MM.1S (cell line): ENCODE measurements at regions not wholly inside any gene's neighbourhood (a gene's known extent, or its start where the extent isn't known, plus 50 kb on each side); places are given as distances from the start of the nearest gene placed in this dataset.

Experiments used
- DNase-seq: peaks from one replicate; pipeline ENCODE4 v3.0.0-alpha.2; 2015
- H2AFZ ChIP-seq: fragments of 300-600 bp; sonication (generic); 2 replicates; pipeline ENCODE4 v1.6.0; 2016; ENCODE audit warnings: antibody characterized with exemption, low read length
- H3F3A ChIP-seq: fragments of 300-600 bp; sonication (generic); 2 replicates; pipeline ENCODE4 v1.6.1; 2016; ENCODE audit warnings: mild to moderate bottlenecking, antibody characterized with exemption, low read length, moderate library complexity, mixed read lengths; ENCODE audit not compliant: insufficient read depth
- H3K27ac ChIP-seq: fragments of 300-600 bp; sonication (generic); 2 replicates; pipeline ENCODE4 v1.5.1; 2016; ENCODE audit warnings: mild to moderate bottlenecking, low read length
- H3K27me3 ChIP-seq: fragments of 300-600 bp; sonication (generic); replicated peaks from 2 replicates; pipeline ENCODE4 v1.6.0; 2016; ENCODE audit warnings: low read length; ENCODE audit not compliant: insufficient read depth
- H3K36me3 ChIP-seq: fragments of 300-600 bp; sonication (generic); replicated peaks from 2 replicates; pipeline ENCODE4 v1.6.1; 2016; ENCODE audit warnings: mild to moderate bottlenecking, low read length, mixed read lengths; ENCODE audit not compliant: insufficient read depth
- H3K4me1 ChIP-seq: fragments of 300-600 bp; sonication (generic); 2 replicates; pipeline ENCODE4 v1.6.1; 2016; ENCODE audit warnings: low read length, mixed read lengths
- H3K4me2 ChIP-seq: fragments of 300-600 bp; sonication (generic); 2 replicates; pipeline ENCODE4 v1.6.0; 2016; ENCODE audit warnings: low read depth, low read length
- H3K4me3 ChIP-seq: fragments of 300-600 bp; sonication (generic); 2 replicates; pipeline ENCODE4 v1.5.1; 2016; ENCODE audit warnings: low read length, mixed read lengths
- H3K79me2 ChIP-seq: fragments of 300-600 bp; sonication (generic); 2 replicates; pipeline ENCODE4 v1.6.1; 2016; ENCODE audit warnings: mixed run types, low read length, mixed read lengths
- H3K9ac ChIP-seq: fragments of 300-600 bp; sonication (generic); 2 replicates; pipeline ENCODE4 v1.6.1; 2016; ENCODE audit warnings: low read length, mixed read lengths
- H3K9me2 ChIP-seq: fragments of 300-600 bp; sonication (generic); replicated peaks from 2 replicates; pipeline ENCODE4 v1.6.1; 2016; ENCODE audit warnings: mild to moderate bottlenecking, low read length, mixed read lengths; ENCODE audit not compliant: insufficient read depth
- H3K9me3 ChIP-seq: fragments of 300-600 bp; sonication (generic); replicated peaks from 2 replicates; pipeline ENCODE4 v1.6.1; 2016; ENCODE audit warnings: mild to moderate bottlenecking, low read length, mixed read lengths; ENCODE audit not compliant: insufficient read depth
- H4K20me1 ChIP-seq: fragments of 300-600 bp; sonication (generic); 2 replicates; pipeline ENCODE4 v1.6.1; 2016; ENCODE audit warnings: mild to moderate bottlenecking, low read length, moderate library complexity, mixed read lengths; ENCODE audit not compliant: insufficient read depth
- CTCF ChIP-seq: fragments of 300-600 bp; sonication (generic); IDR thresholded peaks from 2 replicates; pipeline ENCODE4 v1.5.1; 2016; ENCODE audit warnings: antibody characterized with exemption, low read length, mixed read lengths
- EZH2 ChIP-seq: fragments of 300-600 bp; sonication (generic); optimal IDR thresholded peaks from 2 replicates; pipeline ENCODE3; 2017; ENCODE audit warnings: low read depth, mild to moderate bottlenecking, antibody characterized with exemption, low read length, mixed read lengths
- EZH2phosphoT487 ChIP-seq: fragments of 300-600 bp; sonication (generic); IDR thresholded peaks from 2 replicates; pipeline ENCODE4 v1.6.1; 2018; ENCODE audit warnings: antibody characterized with exemption, low read length

- H3K27ac ChIP-seq, result no peak overlapping the region
- H3K4me2 ChIP-seq, result no peak overlapping the region
- H3K27me3 ChIP-seq, result no peaks in the 10 kb centered on the region
- 0 out of 2 replicates have a peak, but pooled peaks cover 4% of the 10 kb centered on the region for H3K4me1 ChIP-seq
- no peaks in the 10 kb centered on the region for H3F3A ChIP-seq
- H4K20me1 ChIP-seq, result no peaks in the 10 kb centered on the region
- H3K9me2 ChIP-seq, result no peaks in the 10 kb centered on the region
- DNase-seq, result no peak
- H3K9me3 ChIP-seq, result no peaks in the 10 kb centered on the region
- no peak overlapping the region for H3K4me3 ChIP-seq
- H3K36me3 ChIP-seq, result no peaks in the 10 kb centered on the region
- H2AFZ ChIP-seq, result no peak overlapping the region
- TF ChIP-seq CTCF, result no peak
- no peak for TF ChIP-seq EZH2
- TF ChIP-seq EZH2phosphoT487, result no peak
- no peaks in the 10 kb centered on the region for H3K79me2 ChIP-seq
- H3K9ac ChIP-seq, result no peak overlapping the region
Observed at GRCh38 chr9:110006657-110007056, 201.3 kb downstream of the C9orf152 start.

- H3K4me2 ChIP-seq, result no peak overlapping the region
Observed at GRCh38 chr9:110007477-110008270, 200.3 kb downstream of the C9orf152 start.

GRCh38 chr9:110008663-110009062 is 199.3 kb downstream of the C9orf152 start:
- Histone ChIP-seq H3K4me2 (no peak overlapping the region), H3K9me3 (no peaks in the 10 kb centered on the region), H3F3A (no peaks in the 10 kb centered on the region), H3K9me2 (no peaks in the 10 kb centered on the region), H3K9ac (no peak overlapping the region), H3K36me3 (no peaks in the 10 kb centered on the region), H4K20me1 (no peaks in the 10 kb centered on the region), H2AFZ (no peak overlapping the region), H3K79me2 (no peaks in the 10 kb centered on the region), H3K27ac (no peak overlapping the region), H3K4me3 (no peak overlapping the region), H3K4me1 (0 out of 2 replicates have a peak, but pooled peaks cover 4% of the 10 kb centered on the region), H3K27me3 (no peaks in the 10 kb centered on the region)
- TF ChIP-seq EZH2, result no peak
- TF ChIP-seq EZH2phosphoT487, result no peak
- no peak for TF ChIP-seq CTCF
- DNase-seq, result no peak

More at GRCh38 chr9:110007477-110008270, 200.3 kb downstream of the C9orf152 start:
- Histone ChIP-seq H3K9me3 (no peaks in the 10 kb centered on the region), H3K4me3 (no peak overlapping the region), H3K36me3 (no peaks in the 10 kb centered on the region), H3K9me2 (no peaks in the 10 kb centered on the region), H4K20me1 (no peaks in the 10 kb centered on the region), H3K79me2 (no peaks in the 10 kb centered on the region), H3K4me1 (0 out of 2 replicates have a peak, but pooled peaks cover 4% of the 10 kb centered on the region), H3K27ac (no peak overlapping the region), H3K9ac (no peak overlapping the region), H3F3A (no peaks in the 10 kb centered on the region), H3K27me3 (no peaks in the 10 kb centered on the region), H2AFZ (no peak overlapping the region)
- TF ChIP-seq EZH2phosphoT487, result no peak
- no peak for TF ChIP-seq CTCF
- TF ChIP-seq EZH2, result no peak
- no peak for DNase-seq
